ACHN (cell line): ENCODE measurements at regions not wholly inside any gene's neighbourhood (a gene's known extent, or its start where the extent isn't known, plus 50 kb on each side); places are given as distances from the start of the nearest gene placed in this dataset.
A peak's percentile ranks its signal among the peaks of the same experiment; 100 is the strongest.
"Not testable (repeated sequence)": the region's sequence is repeated elsewhere in the genome, so short reads cannot be mapped to it uniquely, and the experiment has no call there.

Source experiments
- DNase-seq: peaks from one replicate; pipeline ENCODE4 v3.0.0-alpha.2; 2015
- in situ Hi-C: cut with HindIII; loops from 2 replicates; pipeline ENCODE4 v1.10.0; 2017; ENCODE audit warnings: low sequenced_read_pairs, low pct_ligation_motif_present, low pct_unique_long_range_greater_than_20kb

DNA sequence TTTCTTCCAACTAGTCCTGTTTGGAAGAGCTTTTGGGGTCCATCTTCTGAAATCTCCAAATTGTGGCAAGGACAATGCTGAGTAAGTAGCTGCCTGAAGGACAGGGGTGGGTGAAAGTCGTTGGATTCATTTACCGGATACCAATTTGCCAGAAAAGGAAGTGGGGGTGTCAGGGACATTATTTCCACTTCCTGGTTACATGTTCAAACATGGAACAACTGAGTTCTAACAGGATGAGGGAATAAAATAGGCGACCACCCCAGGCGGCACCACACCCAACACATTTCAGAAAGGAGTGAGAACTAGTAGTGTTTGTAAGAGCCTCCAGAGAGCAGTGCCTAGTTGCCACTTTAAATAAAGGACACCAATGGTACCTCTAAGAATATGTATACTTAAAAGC is 158.6 kb upstream of the SERTAD2 start:
- DNase-seq: no peak
- in situ Hi-C loops: no loop called here

DNA sequence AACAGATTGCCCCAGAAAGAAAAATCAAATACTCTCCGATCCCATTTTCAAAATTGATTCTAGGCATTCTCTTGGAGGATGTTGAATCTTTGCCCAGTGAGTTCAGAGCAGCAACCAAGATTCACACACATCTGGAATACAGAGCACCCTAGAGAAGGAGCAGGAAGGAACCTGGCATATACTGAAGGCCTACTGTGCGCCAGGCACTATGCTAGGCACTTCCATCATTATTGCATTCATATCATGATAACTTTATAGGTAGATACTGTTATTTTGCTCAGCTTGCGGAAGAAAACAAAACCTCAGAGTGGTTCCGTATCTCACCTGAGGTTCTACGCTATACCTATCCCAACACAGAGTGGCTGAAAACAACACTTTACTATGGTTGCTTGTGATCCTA is 160.3 kb upstream of the SERTAD2 start:
- DNase-seq: no peak
- in situ Hi-C loops: no loop called here

DNA sequence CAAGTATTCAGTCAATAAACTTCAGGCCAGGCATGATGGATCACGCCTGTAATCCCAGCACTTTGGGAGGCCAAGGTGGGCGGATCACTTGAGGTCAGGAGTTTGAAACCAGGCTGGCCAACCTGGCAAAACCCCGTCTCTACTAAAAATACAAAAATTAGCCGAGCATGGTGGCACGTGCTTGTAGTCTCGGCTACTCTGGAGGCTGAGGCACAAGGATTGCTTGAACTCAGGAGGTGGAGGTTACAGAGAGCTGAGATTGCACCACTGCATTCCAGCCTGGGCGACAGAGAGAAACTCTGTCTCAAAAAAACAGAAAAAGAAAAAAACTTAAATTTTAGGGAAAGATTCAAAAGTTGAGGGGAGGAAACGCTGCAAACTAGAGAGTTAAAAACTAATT is 162.8 kb upstream of the SERTAD2 start:
- DNase-seq, in situ Hi-C loops: not testable (repeated sequence)

DNA sequence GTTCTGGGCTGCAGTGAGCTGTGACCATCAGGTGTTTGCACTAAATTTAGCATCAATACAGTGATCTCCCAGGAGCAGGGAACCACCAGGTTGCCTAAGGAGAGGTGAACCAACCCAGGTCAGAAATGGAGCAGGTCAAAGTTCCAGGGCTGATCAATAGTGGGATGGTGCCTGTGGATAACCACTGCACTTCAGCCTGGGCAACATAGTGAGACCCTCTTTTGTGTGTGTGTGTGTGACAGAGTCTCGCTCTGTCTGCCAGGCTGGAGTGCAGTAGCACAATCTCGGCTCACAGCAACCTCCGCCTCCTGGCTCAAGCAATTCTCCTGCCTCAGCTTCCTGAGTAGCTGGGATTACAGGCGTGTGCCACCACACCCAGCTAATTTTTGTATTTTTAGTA is 163.7 kb upstream of the SERTAD2 start:
- in situ Hi-C loops: no loop called here

DNA sequence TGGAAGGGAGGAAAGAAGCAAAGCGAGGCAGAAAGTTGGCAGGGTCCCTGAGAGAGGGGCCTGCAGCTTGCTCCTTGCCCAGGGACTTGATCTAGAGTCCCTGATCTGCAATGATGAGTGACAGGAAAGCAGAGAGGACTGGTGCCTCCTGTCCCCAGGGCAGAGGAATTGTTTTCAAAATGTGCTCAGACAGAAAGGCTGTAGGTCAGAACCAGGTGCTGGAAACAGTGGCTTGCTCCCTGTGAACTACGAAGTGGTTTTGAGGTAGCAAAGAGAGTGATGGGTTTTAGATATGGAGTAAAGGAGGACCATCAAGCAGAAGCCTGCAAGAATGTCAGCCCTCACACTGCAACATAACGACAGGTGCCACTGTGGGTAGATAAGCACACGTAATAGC is 164.9 kb upstream of the SERTAD2 start:
- DNase-seq: no peak
- in situ Hi-C loops: no loop called here

More for the DNA sequence above, 163.7 kb upstream of the SERTAD2 start:
- DNase-seq: no peak

DNA sequence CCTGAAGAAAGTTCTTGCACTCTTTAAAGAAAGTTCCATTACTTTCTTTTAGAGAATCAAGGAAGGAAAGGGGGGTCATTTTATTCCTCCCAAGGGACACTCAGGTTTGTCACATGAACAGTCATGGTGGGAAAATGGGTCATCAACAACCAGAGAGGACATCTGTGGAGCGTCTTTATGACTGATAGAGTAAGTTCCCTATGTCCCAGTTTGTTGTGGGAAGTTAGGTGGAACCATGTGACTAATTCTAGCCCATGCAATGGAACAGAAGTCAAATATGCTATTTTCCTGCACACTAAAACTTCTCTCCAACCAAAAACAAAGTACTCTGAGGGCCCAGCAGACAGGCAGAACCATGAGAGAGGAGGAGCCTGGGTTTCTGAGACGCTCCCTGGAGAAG is 165.6 kb upstream of the SERTAD2 start:
- in situ Hi-C loops: no loop called here
- no peak for DNase-seq

DNA sequence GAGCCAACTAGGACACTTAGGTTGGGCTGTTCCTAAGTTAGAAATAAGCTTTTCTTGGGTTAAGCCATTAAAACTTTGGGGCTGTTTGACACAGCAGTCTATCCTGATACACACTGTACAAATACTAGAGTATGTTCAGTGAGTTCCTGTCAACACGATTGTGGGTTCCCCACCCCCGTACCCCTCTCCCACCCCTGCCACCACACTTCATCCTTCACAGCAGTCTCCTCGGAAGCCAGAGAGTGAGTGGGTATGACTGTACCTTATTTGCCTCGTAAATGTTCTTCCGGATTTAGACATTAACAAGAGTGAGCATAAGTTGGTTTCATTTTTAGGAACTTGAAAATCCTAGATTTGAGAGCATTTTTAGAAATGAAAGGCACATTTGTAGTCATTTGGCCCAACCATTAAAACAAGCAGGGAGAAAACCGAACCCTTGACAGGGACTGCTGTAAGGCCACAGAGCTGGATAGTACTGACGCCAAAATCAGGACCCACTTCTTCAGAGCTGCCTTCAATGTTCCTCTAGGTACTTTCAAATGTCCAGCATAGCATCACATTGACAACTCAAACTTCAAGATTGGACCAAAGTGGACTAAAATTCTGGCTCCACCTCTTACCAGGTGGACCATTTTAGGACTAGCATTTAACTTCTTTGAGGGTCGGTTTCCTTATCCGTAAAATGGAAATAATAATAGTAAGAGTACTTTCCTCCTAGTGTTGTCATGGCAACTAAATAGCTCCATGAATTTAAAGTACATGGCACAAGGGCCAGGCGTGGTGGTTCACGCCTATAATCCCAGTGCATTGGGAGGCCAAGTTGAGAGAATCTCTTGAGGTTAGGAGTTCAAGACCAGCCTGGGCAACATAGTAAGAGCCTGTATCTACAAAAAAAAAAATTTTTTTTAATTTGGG is 166.3 kb upstream of the SERTAD2 start:
- in situ Hi-C loops: no loop called here
- no peak for DNase-seq

DNA sequence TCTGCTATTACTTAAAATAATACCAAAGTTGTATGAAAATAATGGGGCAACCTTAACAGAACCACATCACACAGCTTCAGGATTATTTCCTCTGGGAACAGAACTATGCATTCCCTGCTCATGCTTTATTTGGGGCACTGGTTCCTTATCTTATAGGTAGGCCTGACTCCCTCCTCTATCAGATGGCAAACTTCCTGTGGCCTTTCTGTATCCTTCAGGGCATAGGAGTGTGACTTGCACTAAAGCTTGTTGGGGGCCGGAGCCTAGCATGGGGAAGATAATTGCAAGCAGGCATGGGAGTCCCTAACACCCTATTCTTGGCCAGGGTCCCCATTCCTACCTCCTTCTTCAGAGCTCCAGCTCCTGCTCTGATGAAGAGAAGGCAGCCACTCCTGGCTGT is 167.2 kb upstream of the SERTAD2 start:
- DNase-seq: no peak

DNA sequence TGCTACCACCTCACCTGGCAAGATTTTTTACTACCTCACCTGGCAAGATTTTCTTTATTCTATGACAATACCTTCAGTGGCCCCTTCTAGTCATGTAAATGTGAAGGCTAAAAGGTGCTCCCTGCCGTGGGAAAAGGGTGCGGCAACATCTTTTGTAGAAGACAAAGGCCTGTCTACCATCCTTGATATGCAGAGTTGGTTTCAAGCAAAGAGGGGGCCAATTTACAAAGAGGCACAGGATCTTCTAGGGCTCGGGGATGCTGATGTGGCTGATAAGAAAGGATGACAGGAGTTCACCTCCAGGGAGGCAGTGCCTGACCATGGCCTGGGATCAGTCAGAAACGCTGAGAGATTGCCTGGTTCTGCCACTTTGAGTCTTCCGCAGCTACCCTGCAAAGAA is 165.4 kb upstream of the SLC1A4 start:
- in situ Hi-C loops: no loop called here
- DNase-seq: no peak

More for the DNA sequence above, 167.2 kb upstream of the SERTAD2 start:
- in situ Hi-C loops: no loop called here

DNA sequence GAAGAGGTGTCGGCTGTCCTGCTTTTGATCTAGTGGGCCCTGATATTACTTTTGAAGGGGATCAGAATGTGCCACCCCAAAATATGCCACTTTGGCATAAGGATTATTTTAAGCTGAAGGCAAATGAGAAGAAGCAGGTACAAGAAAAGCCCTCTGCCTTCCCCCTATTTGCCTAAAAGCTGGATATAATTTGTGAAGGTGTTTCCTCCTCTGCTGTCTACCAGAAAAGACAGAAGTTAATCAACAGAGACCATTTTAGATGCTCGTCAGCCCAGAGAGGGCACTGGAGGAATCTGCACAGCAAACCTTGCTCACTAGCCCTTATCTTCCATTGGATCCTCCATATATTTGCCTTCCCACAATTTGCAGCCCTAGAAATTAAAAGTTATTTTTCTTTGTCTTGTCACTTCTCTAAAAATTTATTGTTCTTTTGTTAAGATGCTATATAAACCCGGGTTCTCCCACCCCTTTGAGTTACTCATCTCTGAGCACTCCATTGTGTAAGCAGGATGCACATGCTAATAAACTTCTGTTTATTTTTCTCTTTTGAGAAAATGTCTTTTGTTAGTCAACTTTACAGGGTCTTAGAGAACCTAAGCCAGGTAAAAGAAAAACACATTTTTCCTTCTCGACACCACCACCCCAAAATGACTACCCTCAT is 163.2 kb upstream of the SLC1A4 start:
- DNase-seq: no peak
- in situ Hi-C loops: no loop called here

DNA sequence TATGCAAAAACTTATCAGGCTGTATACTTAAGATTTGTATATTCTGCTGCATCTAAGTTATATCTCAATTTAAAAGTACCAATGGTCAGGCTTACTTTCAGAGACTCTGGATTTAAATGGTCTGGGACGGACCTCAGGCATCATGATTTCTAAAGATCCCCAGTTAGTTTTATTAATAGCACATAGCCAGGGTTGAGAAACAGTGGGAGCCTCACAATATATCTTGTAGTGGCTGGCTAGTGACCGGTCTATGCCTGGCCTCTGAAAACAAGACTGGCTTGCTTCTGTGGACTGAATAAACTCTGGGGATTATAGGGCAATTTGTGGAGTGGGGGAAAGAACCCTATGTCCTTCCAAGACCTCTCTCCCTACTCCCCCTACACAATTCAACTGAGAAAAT is 162.5 kb upstream of the SLC1A4 start:
- no peak for DNase-seq
- in situ Hi-C loops: no loop called here

DNA sequence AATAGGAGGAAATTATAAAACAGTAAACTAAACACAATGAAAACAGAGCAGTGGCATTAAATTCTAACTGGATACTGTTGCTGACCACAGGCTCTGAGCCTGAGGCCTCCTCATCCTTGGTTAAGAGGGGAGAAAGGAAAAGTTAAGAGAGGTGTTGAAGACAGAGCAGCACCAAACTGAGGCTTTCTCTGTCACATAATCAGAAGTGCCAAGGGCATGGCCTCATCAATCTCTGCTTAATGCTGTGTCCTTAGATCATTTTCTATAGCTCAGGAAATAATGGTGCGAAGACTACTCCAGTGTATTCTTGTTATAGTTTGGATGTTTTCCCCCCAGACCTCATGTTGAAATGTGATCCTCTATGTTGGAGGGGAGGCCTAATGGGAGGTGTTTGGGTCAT is 160.9 kb upstream of the SLC1A4 start:
- no peak for DNase-seq
- in situ Hi-C loops: no loop called here

DNA sequence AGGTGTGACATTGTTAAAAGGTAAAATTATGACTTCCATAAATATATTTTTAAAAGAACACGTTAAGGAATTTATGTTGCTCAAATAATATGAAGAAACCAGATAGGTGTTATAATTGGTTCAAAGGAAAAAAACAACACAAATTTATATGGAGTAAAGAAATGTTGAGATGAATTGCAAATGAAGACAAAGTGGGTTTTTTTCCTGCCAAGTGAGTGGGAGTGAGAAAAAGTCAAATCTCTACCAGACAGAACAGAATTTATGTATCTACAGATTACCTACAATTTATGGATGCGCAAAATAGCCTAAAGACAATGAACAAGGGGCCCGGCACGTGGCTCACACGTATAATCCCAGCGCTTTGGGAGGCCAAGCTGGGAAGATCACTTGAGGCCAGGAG is 159.7 kb upstream of the SLC1A4 start:
- DNase-seq: no peak
- in situ Hi-C loops: no loop called here

DNA sequence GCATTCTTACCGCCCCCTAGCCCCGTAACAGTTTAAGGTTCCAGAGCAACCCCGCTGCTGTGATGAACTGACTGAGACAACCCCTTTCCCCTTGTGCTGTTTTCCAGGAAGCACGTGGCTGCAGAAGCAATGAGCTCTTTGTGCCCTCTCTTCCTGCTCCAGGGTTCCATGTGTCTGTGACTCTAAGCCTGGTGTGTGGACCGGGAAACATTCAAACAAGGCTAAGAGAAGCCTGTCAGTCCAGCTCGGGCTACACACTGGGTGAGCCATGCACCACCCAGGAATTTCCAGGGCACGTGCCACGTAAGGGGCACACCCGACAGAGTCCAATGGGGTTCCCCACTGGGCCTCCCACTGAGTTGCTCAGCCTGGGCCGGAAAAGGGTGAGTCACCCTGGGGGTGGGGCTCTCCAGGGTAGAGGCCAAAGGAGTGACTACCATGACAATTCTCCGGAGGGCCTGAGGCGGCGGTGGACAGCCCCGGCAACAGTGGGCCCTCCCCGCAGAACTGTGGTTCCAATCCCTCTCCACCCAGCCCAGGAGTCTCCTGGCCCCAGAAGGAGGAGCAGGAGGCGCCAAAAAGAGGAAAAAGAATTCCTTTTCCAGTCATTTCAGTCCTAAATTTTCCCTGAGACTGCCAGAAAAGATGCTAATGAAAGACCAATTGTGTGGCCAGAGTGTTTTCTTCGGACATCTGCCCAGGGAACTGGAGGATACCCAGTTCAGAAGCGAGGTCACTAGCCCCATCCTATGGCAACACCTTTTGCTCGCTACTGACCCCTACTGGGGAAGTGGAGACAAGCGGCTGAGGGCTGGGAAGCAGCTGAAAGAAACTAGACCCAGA is 157.8 kb upstream of the SLC1A4 start:
- in situ Hi-C loops: no loop called here

DNA sequence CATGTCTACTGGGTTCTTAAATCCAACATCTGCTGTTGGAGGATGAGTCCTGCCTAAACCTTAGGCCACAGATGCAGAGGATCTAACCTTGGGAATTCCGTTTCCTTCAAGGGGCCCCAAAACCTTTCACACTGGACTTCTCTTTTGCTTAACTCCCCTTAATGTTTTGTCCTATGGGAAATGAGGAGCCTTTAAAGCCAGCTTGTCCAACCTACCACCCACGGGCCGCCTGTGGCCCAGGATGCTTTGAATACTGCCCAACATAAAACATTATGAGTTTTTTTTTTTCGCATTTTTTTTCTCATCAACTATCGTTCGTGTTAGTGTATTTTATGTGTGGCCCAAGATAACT is 157.2 kb upstream of the SLC1A4 start:
- in situ Hi-C loops: no loop called here
- DNase-seq: no peak

More for the DNA sequence above, 157.8 kb upstream of the SLC1A4 start:
- peak; percentile 99 for DNase-seq

DNA sequence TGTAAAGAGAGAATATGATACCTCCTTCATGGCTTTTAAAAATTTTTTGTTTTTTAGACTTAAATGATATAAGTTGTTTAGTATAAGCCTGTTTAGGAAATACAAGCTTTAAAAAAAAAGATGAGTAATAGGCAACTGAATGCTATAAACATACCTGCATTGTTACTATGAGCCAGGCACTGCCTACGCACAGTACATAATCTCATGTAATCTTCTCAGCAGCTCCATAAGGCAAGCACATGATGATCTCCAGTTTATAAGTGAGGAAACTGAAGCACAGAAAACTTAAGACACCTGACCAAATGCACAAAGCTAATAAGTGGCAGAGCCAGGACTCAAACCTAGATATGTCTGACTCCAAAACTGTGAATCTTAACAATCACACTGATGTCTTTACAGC is 156.3 kb upstream of the SLC1A4 start:
- in situ Hi-C loops: no loop called here
- no peak for DNase-seq

DNA sequence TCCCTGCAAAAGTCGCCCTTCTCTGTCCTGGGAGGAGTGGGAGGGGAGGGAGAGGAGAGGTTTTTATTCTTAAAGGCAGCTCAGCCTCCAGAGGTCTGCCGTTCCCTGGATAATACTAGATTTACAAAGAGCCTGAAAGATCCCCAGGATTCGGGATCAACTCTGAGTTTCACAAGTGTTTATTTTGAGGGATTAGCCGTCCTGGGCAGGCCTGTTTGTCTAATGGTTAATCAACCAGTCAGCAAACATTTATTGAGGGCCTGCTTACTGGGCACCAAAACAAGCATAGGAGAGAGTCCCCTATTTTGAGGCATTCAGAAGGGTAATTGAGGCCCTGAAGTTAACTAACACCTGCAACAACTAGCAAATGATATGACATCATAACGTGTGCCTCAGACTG is 152.6 kb upstream of the SLC1A4 start:
- DNase-seq: no peak
- in situ Hi-C loops: no loop called here

DNA sequence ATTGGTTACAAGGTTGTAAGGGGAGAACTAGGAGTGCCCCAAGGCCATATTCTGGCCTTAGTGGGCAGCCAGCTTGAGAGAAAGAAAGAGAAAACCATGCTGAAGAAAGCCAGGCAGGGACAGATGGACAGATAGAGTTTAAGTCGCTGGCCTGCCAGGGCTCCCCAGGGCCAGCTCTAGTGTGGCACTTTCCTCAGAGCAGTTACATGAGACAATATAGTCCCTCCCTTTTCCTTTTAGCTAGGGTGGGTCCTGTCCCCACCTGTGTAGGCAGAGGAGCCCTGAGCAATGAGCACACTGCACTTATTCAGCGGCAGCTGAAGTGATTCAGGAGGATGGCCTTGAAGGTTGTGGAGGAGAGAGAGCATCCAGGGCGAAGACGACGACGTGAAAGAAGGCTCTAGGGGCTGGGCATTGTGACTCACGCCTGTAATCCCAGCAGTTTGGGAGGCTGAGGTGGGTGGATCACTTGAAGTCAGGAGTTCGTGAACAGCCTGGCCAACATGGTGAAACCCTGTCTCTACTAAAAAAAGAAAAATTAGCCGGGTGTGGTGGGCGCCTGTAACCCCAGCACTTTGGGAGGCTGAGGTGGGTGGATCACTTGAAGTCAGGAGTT is 152.0 kb upstream of the SLC1A4 start:
- in situ Hi-C loops: no loop called here

More for the DNA sequence above, 152.0 kb upstream of the SLC1A4 start:
- DNase-seq: peak; percentile 54
